CD14-positive monocyte (primary cell): ENCODE measurements at regions not wholly inside any gene's neighbourhood (a gene's known extent, or its start where the extent isn't known, plus 50 kb on each side); places are given as distances from the start of the nearest gene placed in this dataset.

ENCODE experiments used
- DNase-seq, 3 donors: peaks; one replicate each; pipeline ENCODE4 v3.0.0-alpha.2; 2011 to 2022
- H2AFZ ChIP-seq: 2 replicates; pipeline ENCODE4 v1.6.0; 2012; ENCODE audit warnings: mild to moderate bottlenecking, low read depth, low read length, inconsistent platforms; ENCODE audit not compliant: insufficient read depth, poor library complexity, severe bottlenecking
- H3K27ac ChIP-seq, 2 donors: 1 replicate in 1 of 2; 2 replicates in 1 of 2; pipeline ENCODE4 v1.5.1; 2012 to 2013; ENCODE audit warnings: low read length in 2 of 2, control low read depth in 1 of 2, inconsistent platforms in 1 of 2, low read depth in 1 of 2, mild to moderate bottlenecking in 1 of 2
- H3K27me3 ChIP-seq, 2 donors: one replicate each; pipeline versions ENCODE4 v1.6.0 to v1.6.1; 2011 to 2013; ENCODE audit warnings: low read length in 2 of 2; ENCODE audit not compliant: control insufficient read depth in 2 of 2, insufficient read depth in 2 of 2
- H3K36me3 ChIP-seq, 2 donors: replicated peaks in 1 of 2; 1 replicate in 1 of 2; 2 replicates in 1 of 2; pipeline versions ENCODE4 v1.5.1 to v1.6.1; 2012 to 2013; ENCODE audit warnings: low read length in 2 of 2, control low read depth in 1 of 2, inconsistent platforms in 1 of 2, mild to moderate bottlenecking in 1 of 2; ENCODE audit not compliant: insufficient read depth in 2 of 2, control insufficient read depth in 1 of 2
- H3K4me1 ChIP-seq, 2 donors: 1 replicate in 1 of 2; 2 replicates in 1 of 2; pipeline versions ENCODE4 v1.5.1 to v1.6.1; 2012 to 2013; ENCODE audit warnings: low read length in 2 of 2, control low read depth in 1 of 2, inconsistent platforms in 1 of 2, mild to moderate bottlenecking in 1 of 2, moderate library complexity in 1 of 2; ENCODE audit not compliant: insufficient read depth in 2 of 2, control insufficient read depth in 1 of 2
- H3K4me2 ChIP-seq: replicated peaks from 2 replicates; pipeline ENCODE3; 2012; ENCODE audit warnings: low read length, moderate library complexity, mild to moderate bottlenecking; ENCODE audit not compliant: poor library complexity, severe bottlenecking; ENCODE audit errors: extremely low read depth
- H3K4me3 ChIP-seq, 3 experiments: fragments of 200-600 bp in 1 of 3; sonication (generic) in 1 of 3; replicated peaks in 1 of 3; 1 replicate in 2 of 3; 2 replicates in 1 of 3; pipeline ENCODE4 v1.5.1; 2011 to 2013; ENCODE audit warnings: low read length in 3 of 3, mild to moderate bottlenecking in 3 of 3, control low read depth in 2 of 3, low read depth in 2 of 3, inconsistent platforms in 1 of 3, moderate library complexity in 1 of 3
- H3K79me2 ChIP-seq: 2 replicates; pipeline ENCODE4 v1.6.0; 2012; ENCODE audit warnings: mild to moderate bottlenecking, control low read depth, inconsistent platforms, low read length, moderate library complexity; ENCODE audit not compliant: insufficient read depth
- H3K9ac ChIP-seq: 2 replicates; pipeline ENCODE4 v1.6.0; 2017; ENCODE audit warnings: low read length, mild to moderate bottlenecking; ENCODE audit not compliant: insufficient read depth, poor library complexity, severe bottlenecking
- H3K9me3 ChIP-seq, 2 donors: replicated peaks in 1 of 2; 1 replicate in 1 of 2; 2 replicates in 1 of 2; pipeline versions ENCODE4 v1.5.1 to v1.6.1; 2012 to 2013; ENCODE audit warnings: low read length in 2 of 2, control low read depth in 1 of 2; ENCODE audit not compliant: control insufficient read depth in 1 of 2, insufficient read depth in 1 of 2
- H4K20me1 ChIP-seq: 2 replicates; pipeline ENCODE4 v1.6.0; 2012; ENCODE audit warnings: mild to moderate bottlenecking, low read length, control low read depth, moderate library complexity; ENCODE audit not compliant: insufficient read depth
- H3K27ac Mint-ChIP-seq, 7 donors: one replicate each; pipeline ENCODE4 v1.8.0; 2020; ENCODE audit warnings: mild to moderate bottlenecking in 7 of 7, mixed read lengths in 7 of 7, moderate library complexity in 6 of 7, inconsistent platforms in 2 of 7
- H3K27me3 Mint-ChIP-seq, 3 donors: one replicate each; pipeline ENCODE4 v1.8.0; 2021 to 2022; ENCODE audit warnings: low read depth in 3 of 3, mild to moderate bottlenecking in 3 of 3, mixed read lengths in 3 of 3, moderate library complexity in 3 of 3, inconsistent platforms in 1 of 3
- H3K36me3 Mint-ChIP-seq, 2 donors: one replicate each; pipeline ENCODE4 v1.8.0; 2020; ENCODE audit warnings: mixed read lengths in 2 of 2, inconsistent platforms in 1 of 2, mild to moderate bottlenecking in 1 of 2
- H3K4me1 Mint-ChIP-seq: one replicate; pipeline ENCODE4 v1.8.0; 2020; ENCODE audit warnings: mild to moderate bottlenecking, mixed read lengths
- H3K4me3 Mint-ChIP-seq, 2 donors: one replicate each; pipeline ENCODE4 v1.8.0; 2020; ENCODE audit warnings: mild to moderate bottlenecking in 2 of 2, mixed read lengths in 2 of 2, moderate library complexity in 1 of 2
- H3K9me3 Mint-ChIP-seq, 7 donors: one replicate each; pipeline ENCODE4 v1.8.0; 2020 to 2022; ENCODE audit warnings: mixed read lengths in 7 of 7, mild to moderate bottlenecking in 6 of 7, moderate library complexity in 6 of 7, inconsistent platforms in 2 of 7
- CTCF ChIP-seq: fragments of 200-600 bp; IDR thresholded peaks from one replicate; pipeline ENCODE4 v1.8.0; 2022; ENCODE audit warnings: antibody characterized with exemption, mild to moderate bottlenecking
- WGBS: methylation state at CpG from one replicate; pipeline ENCODE4 v1.1.5; 2013; ENCODE audit warnings: missing lambda C conversion rate; ENCODE audit not compliant: insufficient coverage; 5-methylcytosine and 5-hydroxymethylcytosine counted together
- intact Hi-C, 2 donors: fragments of 100-400 bp; cut with micrococcal nuclease; formaldehyde crosslinking; loops; one replicate each; pipeline versions ENCODE4 v1.15.0 to v1.15.1; 2023

GRCh38 chr4:79528241-79528706 lies 120.2 kb upstream of the GK2 start:
- H3K4me3 ChIP-seq, result no peak overlapping the region
- peaks cover 0 to 1% (median 0%) of the 10 kb centered on the region in 7 donors for H3K9me3 Mint-ChIP-seq
- no peaks in the 10 kb centered on the region for H3K27me3 ChIP-seq
- 29% methylated on average over 1 of the region's 3 CpGs for WGBS
- intact Hi-C loops, result no loop called here
- H3K27ac ChIP-seq, result no peak overlapping the region
- no peak for DNase-seq
- no peaks in the 10 kb centered on the region for H3K4me1 ChIP-seq
- no peak overlapping the region for H3K9ac ChIP-seq
- no peak overlapping the region for H3K27ac Mint-ChIP-seq
- no peaks in the 10 kb centered on the region for H4K20me1 ChIP-seq
- no peak for TF ChIP-seq CTCF
- H3K4me1 Mint-ChIP-seq, result peaks cover 3% of the 10 kb centered on the region
- no peak overlapping the region for H3K4me2 ChIP-seq
- no peaks in the 10 kb centered on the region for H3K79me2 ChIP-seq
- H3K36me3 Mint-ChIP-seq, result no peaks in the 10 kb centered on the region
- H3K4me3 Mint-ChIP-seq, result no peak overlapping the region
- H3K36me3 ChIP-seq, result no peaks in the 10 kb centered on the region
- peaks cover 0 to 1% (median 0%) of the 10 kb centered on the region in 3 donors for H3K27me3 Mint-ChIP-seq
- no peak overlapping the region for H2AFZ ChIP-seq
- H3K9me3 ChIP-seq, result no peaks in the 10 kb centered on the region

GRCh38 chr4:79526641-79527565 lies 118.9 kb upstream of the GK2 start:
- Mint-ChIP-seq H3K4me1 (peaks cover 3% of the 10 kb centered on the region), H3K27me3 (peaks cover 0 to 1% (median 0%) of the 10 kb centered on the region in 3 donors), H3K36me3 (no peaks in the 10 kb centered on the region), H3K4me3 (no peak overlapping the region), H3K27ac (no peak overlapping the region), H3K9me3 (peaks cover 0 to 3% (median 0%) of the 10 kb centered on the region in 7 donors)
- WGBS, result 92% methylated on average over 4 of the region's 15 CpGs
- H2AFZ ChIP-seq, result no peak overlapping the region
- no peak overlapping the region for H3K4me2 ChIP-seq
- H3K36me3 ChIP-seq, result no peaks in the 10 kb centered on the region
- TF ChIP-seq CTCF, result no peak
- H3K27ac ChIP-seq, result no peak overlapping the region
- H3K9ac ChIP-seq, result no peak overlapping the region
- no peaks in the 10 kb centered on the region for H4K20me1 ChIP-seq
- intact Hi-C loops, result no loop called here
- H3K4me1 ChIP-seq, result no peaks in the 10 kb centered on the region
- H3K79me2 ChIP-seq, result no peaks in the 10 kb centered on the region
- no peak overlapping the region for H3K4me3 ChIP-seq
- no peak for DNase-seq
- H3K9me3 ChIP-seq, result no peaks in the 10 kb centered on the region
- no peaks in the 10 kb centered on the region for H3K27me3 ChIP-seq
